GM13976 (cell line): ENCODE measurements at regions not wholly inside any gene's neighbourhood (a gene's known extent, or its start where the extent isn't known, plus 50 kb on each side); places are given as distances from the start of the nearest gene placed in this dataset.

Experiments used
- DNase-seq: peaks from one replicate; pipeline ENCODE4 v3.0.0; 2012; ENCODE audit warnings: low spot score
- in situ Hi-C: fragments of 300-500 bp; cut with MboI; formaldehyde crosslinking; loops from one replicate; pipeline ENCODE4 v1.12.0; 2022; ENCODE audit warnings: low sequenced_read_pairs, mixed read lengths, inconsistent platforms; ENCODE audit not compliant: unreplicated experiment
- TF ChIP-seq, protein P1 (sequence below): IDR thresholded peaks from 2 replicates; pipeline ENCODE4 v1.5.1; 2012; ENCODE audit warnings: borderline replicate concordance, mild to moderate bottlenecking; ENCODE audit not compliant: insufficient read depth; ENCODE audit errors: extremely low read depth, missing control alignments, control extremely low read depth

DNA sequence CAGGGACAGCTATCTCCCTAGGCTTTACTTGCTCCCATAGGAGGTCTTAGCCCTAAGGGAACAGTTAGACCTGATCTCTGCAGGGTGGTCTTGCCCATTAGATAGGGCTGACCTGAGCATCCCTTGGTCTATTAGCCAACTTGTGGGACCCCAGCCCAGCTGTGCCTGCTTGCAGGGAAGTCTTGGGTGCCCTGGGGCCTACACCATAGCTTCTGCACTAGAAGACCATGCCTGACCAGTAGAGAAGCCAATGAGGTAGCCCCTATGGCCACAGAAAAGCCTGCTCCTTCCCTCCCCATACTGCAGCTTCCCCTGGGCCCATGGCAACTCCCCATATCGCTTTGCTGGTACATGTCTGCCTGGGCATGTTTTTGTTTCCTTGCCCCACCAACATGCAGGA is 1049.1 kb downstream of the TRHDE start:
- TF ChIP-seq, protein P1, sequence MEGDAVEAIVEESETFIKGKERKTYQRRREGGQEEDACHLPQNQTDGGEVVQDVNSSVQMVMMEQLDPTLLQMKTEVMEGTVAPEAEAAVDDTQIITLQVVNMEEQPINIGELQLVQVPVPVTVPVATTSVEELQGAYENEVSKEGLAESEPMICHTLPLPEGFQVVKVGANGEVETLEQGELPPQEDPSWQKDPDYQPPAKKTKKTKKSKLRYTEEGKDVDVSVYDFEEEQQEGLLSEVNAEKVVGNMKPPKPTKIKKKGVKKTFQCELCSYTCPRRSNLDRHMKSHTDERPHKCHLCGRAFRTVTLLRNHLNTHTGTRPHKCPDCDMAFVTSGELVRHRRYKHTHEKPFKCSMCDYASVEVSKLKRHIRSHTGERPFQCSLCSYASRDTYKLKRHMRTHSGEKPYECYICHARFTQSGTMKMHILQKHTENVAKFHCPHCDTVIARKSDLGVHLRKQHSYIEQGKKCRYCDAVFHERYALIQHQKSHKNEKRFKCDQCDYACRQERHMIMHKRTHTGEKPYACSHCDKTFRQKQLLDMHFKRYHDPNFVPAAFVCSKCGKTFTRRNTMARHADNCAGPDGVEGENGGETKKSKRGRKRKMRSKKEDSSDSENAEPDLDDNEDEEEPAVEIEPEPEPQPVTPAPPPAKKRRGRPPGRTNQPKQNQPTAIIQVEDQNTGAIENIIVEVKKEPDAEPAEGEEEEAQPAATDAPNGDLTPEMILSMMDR = no peak
- no peak for DNase-seq
- in situ Hi-C loops = no loop called here

- DNase-seq = no peak
- in situ Hi-C loops = no loop called here
- TF ChIP-seq, protein P1 = no peak
Measured at GRCh38 chr12:73321776-73322175, 1049.6 kb downstream of the TRHDE start.

DNA sequence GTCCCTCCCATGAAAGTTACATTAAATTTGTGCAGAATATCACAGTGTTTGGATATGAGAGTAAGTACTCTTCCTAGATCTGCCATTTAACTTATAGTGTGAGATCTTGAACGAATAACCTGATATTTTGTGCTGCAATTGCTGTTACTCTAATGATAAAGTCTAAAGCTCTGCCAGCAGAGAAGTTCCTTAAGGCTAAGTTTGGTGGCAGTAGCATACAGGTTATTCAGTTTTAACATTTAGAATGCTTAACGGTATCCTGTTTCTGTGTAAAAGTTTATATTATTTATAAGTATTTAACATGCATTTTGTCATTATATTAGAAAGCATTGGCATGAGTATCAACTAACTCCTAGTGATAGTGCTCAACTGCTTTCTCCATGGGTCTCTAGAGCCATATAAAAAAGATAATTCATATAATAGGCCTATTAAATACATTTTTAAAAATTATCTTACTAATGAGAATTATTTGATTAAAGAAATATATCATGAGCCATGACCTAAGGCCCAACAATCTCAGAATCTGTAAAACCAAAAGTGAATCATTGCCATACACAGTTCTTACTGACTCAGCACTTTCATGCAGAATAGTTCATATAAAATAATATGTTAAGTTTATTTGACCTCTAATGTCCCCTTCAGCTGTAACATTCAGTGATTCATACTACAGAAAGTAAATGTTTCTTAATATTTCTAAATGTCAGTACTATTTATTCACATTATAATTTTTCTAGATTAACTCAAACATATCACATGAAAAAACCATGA is 1058.6 kb downstream of the TRHDE start:
- in situ Hi-C loops = no loop called here
- TF ChIP-seq, protein P1 = no peak
- no peak for DNase-seq

GRCh38 chr12:73341559-73342247 is 1069.5 kb downstream of the TRHDE start:
- TF ChIP-seq, protein P1 = no peak
- in situ Hi-C loops = no loop called here
- DNase-seq = no peak

DNA sequence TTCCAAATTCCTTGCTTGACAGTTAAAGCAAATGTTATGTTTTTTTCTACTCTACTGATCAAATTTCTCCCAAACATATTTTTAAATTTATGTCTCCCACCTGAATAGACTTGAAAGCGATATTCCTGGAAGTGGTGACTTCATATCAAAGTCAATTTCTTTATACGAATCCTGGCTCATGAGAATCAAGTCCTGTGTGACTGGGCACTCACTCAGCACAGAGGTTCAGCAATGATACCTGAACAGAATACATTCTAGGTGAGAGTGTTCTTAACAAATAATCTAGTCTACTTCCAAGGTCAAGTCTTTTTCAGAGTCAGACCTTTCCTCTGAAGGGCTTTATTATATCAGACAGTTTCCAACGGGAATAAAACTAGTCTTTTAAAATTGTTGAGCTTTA is 1070.6 kb downstream of the TRHDE start:
- no peak for DNase-seq
- TF ChIP-seq, protein P1 = no peak
- in situ Hi-C loops = no loop called here

GRCh38 chr12:73352826-73353225 is 1080.7 kb downstream of the TRHDE start:
- DNase-seq = no peak
- TF ChIP-seq, protein P1 = no peak
- in situ Hi-C loops = no loop called here
